ENCODE measurements at regions not wholly inside any gene's neighbourhood (a gene's known extent, or its start where the extent isn't known, plus 50 kb on each side); places are given as distances from the start of the nearest gene placed in this dataset.

DNA sequence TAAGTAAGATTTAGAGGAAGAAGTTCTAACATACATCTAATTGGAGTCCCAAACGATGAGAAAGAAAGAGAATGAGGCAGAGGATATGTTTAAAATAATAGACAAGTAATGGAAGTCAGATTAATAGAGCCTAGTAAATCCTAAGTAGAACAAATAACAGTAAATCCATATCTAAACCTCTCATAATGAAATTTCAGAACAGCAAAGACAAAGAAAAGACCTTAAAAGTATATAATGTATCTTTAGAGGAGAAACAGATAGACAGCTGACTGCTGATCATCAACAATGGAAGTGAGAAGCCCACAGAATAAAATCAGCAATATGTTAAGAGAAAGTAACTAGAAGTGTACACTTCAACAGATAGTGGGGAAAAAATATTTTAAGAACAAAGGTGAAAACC, 536.2 kb upstream of the ZFHX3 start:
- DNase-seq (no peak), ATAC-seq (no peak)
- intact Hi-C loops (cut with DNase I) = no loop called here

DNA sequence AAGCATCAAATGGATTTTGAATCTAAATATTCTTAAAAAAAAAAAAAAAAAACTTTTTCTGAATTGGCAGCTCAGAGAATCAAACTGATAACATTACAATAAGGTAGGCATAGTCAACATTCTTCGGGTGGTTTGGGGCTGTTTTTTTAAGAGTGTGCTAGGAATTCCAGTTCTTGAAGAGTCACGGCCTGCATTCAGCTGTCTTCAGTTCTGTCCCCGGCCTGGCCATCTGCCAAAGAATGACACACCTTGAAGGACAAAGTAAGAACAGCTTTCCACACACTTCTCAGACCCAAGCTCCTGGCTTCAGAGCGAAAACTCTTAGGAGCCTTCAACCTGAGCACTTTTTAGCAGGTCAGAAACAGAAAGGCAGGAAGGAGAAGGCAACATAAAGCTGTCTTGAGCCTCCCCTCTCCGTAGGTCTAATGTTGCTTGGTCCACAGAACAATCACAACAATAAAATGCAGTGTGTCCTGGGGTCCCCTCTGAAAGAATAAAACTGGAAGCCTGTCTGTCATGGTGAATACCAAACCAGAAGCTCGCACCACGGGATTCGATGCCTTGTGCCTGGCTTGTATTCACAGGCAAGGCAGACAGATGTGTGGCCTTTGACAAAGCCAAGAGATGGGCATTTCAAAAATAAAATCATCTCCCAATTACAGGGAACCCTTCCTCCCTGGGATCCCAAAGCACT, 524.4 kb upstream of the ZFHX3 start:
- ATAC-seq (peak in 1 of 2 donors; percentile 43), DNase-seq (no peak)
- intact Hi-C loops (cut with DNase I) = no loop called here

DNA sequence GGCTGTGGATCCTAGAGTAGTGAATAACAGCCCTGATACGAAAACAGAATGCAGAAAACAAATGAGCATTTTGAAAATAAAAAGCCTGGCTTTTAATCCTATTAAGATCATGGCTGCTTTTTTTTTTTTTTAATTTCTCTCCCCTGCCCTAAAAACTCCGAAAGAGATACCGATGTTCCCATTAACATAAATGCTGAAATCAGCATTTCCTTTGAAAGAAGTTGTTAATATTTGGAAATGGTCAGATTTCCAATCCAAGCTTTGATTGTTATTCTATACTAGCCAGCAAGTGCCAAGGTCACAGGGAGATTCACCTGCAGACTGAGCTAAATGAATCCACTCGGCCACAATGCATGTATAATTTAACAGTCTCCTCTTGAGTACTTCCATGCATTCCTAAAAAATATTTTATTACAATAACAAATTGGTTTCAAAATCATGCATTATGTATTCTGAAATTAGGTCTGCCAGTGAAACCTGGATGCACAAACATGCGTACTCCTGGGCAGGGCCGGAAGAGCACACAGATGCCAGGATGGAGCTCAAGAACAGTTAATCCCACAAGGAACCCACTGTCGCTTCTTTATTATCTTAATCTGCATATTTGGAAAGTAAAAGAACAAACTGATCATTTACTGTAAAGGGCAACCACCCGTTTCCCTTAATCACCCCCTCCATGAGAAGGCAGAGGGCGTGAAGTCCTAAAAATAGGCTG, 521.5 kb upstream of the ZFHX3 start:
- ATAC-seq (no peak), DNase-seq (no peak)
- intact Hi-C loops (cut with DNase I) = no loop called here

DNA sequence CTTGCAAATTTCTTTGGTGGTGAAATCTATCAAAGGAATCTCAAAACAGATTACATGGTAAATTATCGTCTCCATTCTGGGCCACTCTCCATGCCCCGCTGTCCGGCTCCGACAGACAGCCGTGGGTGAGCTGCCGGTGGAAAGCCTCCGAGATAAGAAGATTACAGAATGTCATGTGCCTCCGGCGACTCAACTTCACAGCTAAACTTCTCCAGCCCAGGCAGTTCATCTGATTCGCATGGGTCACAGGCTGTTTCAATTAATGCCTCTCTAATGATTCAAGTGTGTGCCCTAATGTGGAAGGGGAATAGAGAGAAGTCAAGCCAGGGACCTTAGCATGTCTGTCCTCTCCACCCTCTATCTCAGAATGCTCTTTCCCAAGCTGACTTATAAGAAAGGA, 520.8 kb upstream of the ZFHX3 start:
- DNase-seq (no peak), ATAC-seq (no peak)
- intact Hi-C loops (cut with DNase I) = no loop called here

DNA sequence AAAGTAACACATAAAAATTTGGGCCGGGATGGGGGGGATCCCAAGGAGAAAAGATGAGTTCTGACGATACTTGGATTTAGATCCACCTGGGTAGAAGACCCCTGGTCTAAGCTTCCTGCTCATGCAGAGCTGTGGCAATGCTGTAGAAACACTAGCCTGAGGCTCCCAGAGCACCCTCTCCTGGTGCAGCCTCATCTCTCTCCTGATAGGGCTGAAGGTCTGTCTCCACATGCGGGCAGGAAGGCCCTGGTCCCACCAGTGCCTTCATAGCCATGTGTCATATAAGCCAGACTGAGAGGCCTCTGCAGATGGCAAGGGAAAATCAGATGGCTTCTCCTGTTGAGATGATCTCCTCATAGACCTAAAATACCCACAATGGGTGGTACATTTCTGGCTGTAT, 518.0 kb upstream of the ZFHX3 start:
- intact Hi-C loops (cut with DNase I) = no loop called here
- DNase-seq = no peak
- no peak for ATAC-seq

DNA sequence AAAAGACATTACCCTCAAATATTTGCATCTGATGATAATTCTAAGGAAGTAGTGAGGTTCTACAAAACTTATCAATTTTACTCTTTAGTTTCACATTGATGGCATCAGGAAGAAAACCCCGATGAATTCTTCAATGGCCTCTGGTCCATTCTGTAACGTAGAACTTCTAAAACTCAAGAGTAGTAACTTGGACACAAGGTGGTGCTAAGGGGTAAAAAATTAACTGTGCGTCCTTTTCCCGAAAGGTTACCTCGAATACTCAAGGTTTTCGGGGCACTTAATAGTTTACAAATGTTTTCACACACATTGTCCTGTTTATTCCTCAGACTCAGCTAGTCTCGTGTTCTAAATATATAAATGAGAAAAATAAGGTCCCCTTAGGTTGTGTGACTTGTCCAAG, 517.3 kb upstream of the ZFHX3 start:
- ATAC-seq (no peak), DNase-seq (no peak)
- intact Hi-C loops (cut with DNase I) = no loop called here

DNA sequence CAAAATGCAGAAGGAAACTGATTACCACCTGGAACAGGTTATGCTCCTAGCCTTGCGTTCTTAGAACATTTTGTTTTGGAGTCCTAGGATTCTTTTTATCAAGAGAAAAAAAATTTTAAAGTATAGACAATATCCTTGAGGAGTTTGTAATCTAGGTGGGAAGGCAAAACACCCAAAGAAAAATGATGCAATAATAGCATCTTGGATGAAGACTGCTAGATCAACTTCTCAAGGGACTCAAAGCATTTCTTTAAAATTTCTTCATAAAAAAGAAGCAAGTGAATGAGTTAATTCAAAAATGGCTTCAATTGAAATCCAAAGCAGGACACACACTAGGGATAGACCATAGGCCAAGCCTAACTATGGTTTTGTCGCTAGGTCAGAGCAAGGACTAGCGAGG, 515.8 kb upstream of the ZFHX3 start:
- no peak for DNase-seq
- intact Hi-C loops (cut with DNase I) = no loop called here
- ATAC-seq = no peak

DNA sequence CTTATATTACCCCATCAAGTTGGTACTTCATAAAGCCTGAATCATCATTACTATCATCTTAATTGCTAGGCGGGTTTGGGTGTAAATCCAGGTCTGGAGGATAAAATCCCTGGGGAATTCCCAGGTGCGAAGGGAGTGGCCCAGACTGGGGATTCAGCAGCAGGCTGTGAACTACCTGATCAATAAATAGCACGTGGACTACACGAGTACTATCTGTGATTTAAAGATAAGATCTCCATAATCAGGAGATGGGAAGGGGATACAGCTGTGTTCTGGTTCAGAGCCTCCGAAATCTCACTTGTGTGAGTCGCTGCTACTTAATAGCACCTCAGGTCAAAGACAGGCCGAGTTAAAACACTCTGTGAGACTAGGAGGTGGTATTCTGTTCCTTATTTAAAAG, 512.6 kb upstream of the ZFHX3 start:
- no peak for ATAC-seq
- intact Hi-C loops (cut with DNase I) = no loop called here
- no peak for DNase-seq

DNA sequence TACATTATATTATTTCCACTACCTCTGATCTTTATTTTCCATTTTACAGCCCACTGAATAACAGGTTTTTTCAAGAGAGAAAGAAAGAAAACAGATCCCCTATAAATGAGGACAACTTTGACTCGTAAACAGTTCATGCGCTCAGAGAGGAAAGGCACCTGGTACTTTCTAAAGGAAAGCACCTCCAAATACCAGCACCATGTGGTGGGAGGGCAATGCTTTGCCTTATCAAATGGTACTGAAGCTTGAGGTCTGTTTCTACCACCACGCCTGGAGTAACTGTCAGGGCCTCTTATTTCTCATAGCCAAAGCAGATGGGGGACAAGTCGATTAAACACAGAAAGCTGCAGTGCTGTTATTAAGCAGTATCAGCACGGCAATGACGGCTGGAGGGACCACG, 510.3 kb upstream of the ZFHX3 start:
- DNase-seq = no peak
- intact Hi-C loops (cut with DNase I) = no loop called here
- no peak for ATAC-seq

DNA sequence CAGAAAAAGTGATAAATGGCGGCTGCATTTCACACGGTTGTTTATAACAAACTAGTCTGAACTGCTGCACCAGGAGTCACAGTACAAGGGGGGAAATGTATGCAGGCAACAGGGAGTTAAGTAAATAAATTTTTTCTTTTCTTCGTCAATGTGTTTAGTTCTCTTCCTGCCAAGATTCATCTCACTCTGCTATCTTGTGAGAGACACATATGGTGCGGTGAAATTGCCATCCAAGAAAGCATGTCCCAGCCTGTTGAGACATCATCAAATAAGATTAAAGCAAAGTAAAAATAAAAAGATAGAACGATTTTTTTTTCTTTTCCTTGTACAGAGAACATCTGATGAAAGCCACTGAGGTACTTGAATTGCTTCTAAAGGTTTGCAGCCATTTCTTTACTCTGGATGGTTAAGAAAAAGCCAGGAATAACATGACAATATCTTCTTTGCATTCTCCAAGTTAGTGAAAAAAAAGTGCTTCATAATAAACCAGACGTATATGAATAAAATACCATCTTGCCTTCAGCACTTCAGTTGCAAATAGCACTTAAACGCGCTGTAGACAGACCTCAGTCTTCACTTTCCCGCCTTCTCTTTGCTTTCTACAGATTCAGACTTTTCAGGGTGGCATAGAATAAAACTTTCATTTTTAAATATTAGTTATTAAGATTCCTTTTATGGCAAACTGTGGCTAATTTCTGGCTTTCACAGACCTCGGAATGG, 506.2 kb upstream of the ZFHX3 start:
- no peak for ATAC-seq
- intact Hi-C loops (cut with DNase I) = no loop called here
- DNase-seq = no peak

DNA sequence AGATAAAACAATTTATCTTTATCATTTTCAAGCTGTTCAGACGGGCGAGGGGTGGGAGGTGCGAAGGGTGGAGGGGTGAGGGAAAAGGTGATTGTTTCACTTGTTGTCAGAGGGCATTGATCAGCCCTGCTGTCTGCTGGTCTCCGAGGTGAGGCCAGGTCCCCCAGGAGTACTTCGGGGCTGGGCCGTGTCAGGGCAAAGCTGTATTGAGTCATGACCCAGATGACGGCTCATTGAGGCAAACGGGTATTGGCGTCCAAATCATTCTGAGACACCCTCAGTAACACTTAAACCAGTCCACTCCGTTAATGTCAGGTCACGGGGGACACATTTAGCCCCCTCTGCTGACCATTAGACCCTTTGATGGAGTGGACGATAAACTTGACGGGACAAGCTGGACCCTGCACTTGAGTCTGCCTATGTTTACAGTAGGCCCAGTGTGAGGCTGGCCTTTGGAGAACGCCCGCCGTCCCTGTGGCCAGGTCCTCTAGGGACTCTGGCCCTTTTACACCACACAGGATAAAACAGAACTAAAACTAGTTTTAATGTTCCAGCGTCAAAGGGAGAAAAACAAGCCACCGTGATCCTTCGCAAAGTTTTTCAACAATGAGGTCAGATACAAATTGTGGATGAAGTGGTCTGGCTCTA, 502.2 kb upstream of the ZFHX3 start:
- ATAC-seq (no peak), DNase-seq (no peak)
- intact Hi-C loops (cut with DNase I) = no loop called here

DNA sequence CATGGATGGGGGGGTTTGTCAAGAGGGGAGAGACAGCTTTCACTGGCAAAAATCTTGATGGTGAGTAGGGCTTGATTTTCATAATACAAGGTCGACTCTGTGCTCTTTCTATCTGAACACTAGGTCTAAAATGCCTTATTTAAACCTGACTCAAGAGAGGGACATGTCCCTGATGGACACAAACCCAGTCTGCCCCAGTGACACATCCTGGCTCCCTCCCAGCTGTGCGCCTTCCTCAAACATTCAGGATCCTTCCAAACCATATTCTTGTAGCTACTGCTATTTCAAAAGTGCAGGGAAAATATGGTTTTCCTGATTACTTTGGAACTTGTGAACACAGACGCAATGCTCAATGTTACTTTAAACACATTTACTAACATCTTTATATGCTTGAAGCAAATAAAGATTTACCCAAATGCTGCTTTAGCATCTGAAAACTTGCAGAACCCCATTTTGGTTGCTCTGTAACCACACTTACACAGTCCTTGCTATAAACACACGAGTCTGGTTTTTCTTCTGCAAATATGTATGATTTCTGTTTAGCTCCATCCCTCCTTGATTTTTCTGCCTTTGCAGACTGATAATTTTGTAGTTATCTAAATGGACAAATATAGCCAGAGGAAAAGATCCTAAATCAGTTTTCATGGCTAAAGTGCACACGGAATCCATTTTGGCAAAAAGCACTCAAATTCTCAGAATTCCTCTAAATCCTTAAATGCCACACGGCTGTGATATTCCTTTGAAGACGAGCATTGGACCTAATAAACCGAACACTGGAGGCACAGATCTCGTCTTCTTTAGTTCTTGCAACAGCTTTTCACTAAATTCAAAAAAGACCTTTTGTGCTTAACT, 499.9 kb upstream of the ZFHX3 start:
- ATAC-seq (no peak), DNase-seq (no peak)
- intact Hi-C loops (cut with DNase I) = no loop called here

DNA sequence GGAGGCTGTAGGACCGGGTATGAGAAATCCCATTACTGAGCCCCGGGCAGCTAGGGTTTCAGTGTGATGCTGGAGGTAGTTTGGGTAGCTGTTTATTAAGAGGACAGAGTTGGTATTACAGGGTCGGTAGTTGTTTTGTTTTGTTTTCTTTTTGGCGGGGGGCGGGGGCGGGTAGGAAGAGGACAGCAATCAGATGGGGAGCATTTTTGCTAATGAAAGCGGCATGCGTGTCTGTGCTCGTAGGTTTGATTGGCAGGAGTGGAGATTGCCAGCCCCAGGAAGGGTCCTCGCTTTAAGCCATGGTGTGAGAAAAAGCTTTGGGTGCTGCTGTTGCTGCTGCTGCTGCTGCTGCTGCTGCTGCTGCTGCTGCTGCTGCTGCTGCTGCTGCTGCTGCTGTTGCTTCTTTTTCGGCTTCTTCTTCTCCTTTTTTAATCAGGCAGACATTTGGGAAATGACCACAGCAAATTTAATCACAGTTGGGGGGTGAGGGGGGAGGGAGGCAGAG, 498.5 kb upstream of the ZFHX3 start:
- intact Hi-C loops (cut with DNase I) = no loop called here
- no peak for DNase-seq
- ATAC-seq = no peak

DNA sequence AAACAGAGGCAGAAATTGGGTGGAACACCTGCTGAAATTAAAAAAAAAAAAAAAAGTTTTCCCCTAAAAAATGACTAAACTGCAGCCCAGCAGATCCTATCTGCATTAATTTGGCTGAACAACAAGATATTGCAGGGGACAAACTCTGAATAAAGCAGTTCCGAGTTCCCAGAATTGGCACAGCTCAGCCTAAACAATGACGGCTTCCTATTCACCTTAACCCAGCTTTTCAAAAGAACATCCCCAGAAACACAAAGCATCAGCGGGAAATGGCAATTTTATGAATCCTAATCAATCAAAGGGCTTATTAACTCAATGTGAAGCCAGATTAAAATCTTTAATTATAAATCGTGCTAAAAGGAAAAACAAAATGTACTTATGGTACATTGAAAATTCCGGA, 497.8 kb upstream of the ZFHX3 start:
- ATAC-seq = no peak
- intact Hi-C loops (cut with DNase I) = no loop called here

DNA sequence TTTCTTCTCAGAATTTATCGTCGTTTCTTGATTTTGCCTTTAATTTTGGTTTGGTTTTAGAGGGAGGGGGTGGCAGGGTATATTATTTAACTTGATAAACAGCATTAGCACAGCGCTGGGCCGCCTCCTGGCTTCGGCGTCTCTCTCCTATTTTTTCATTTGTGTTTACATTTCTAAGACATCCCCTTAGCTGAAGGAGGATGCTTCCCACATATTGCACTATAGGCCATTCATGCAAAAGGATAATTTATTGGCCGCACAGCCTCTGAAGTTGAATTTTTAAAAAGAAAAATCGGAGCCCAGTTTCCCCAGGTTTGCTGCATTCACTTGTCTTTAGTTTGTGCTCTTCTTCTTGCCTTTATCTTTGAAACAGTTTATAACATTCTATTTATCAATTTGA, 497.4 kb upstream of the ZFHX3 start:
- intact Hi-C loops (cut with DNase I) = no loop called here

More for the DNA sequence above, 497.8 kb upstream of the ZFHX3 start:
- no peak for DNase-seq

DNA sequence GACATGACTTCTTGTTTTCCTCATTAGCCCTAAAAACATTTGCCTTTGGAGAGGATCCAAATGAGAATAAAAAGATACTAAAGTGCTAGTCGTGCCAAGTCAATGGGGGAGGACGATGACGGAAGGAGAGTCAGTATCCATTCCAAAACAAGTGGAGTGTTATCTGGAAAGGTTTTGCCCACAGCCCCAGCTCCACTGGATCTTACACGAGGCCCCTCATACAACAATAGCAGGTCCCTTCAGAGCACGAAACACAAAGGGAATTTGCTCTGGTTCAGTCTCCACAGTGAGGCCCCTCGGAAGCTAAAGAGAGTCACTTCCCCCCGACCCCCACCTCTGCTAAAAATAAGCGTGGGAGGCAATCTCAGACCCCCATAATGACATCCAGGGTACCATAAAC, 496.9 kb upstream of the ZFHX3 start:
- DNase-seq = no peak
- ATAC-seq = no peak
- intact Hi-C loops (cut with DNase I) = no loop called here

More for the DNA sequence above, 497.4 kb upstream of the ZFHX3 start:
- ATAC-seq (no peak), DNase-seq (no peak)

DNA sequence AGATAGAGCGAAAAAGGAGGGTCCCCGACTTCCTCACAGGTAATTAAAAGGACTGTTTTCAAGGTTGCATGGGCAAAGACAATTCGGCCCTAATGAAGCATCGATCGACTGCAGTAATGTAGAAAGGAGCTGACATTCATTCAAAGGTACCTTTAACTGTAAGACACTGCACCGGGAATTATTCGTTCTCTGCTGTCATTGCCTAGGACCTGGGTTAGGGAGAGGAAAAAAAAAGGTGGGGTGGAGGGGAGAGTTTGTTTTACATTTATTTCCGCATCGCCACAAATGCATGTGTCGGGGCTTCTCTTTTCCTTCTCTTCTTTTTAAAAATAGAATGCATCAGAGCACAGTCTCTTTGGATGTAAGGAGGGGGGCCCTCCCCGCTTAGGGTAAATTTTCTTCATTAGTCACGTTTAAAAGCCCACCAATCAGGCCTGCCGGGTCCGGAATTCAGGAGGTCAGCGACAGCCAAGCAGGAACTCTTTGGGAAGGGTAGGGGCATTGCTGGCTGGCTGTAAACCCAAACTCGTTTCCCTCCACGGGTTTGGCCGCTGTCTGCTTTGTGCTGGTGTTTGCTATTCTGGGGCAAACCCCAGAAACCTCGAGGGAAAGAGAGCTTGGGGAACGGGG, 496.2 kb upstream of the ZFHX3 start:
- DNase-seq (no peak), ATAC-seq (no peak)
- intact Hi-C loops (cut with DNase I) = no loop called here

DNA sequence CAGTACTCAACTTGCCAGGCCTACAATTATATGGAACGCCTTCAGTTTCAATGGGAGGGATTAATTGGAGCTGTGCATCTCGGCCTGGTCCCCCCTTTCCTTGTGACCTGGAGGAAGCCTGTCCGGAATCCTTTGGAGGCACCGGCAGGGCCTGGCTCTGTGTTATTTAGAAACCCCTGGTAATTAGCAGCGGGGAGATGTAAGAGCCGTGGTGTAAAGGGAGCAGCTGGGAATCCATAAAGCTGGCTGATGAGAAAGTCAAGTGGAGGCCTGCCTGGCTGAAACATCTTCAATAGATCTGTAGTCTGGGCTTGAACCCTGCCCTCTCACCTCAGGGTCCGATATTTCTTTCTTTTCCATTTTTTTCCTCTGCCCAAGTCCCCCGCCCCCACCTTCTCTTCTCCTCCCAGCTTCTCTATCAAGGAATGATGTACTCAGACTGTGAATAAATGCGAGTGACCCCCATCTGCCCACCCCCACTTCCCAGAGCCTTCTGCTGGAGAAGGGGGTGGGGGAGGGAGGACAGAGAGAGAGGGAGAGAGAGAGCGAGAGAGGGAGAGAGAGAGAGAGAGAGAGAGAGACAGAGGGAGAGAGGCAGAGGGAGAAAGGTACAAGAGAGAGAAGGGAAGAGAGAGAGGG, 495.5 kb upstream of the ZFHX3 start:
- intact Hi-C loops (cut with DNase I) = no loop called here
- no peak for DNase-seq
- ATAC-seq = no peak
